ENCODE measurements at regions not wholly inside any gene's neighbourhood (a gene's known extent, or its start where the extent isn't known, plus 50 kb on each side); places are given as distances from the start of the nearest gene placed in this dataset.
"Not testable (repeated sequence)": the region's sequence is repeated elsewhere in the genome, so short reads cannot be mapped to it uniquely, and the experiment has no call there.

DNA sequence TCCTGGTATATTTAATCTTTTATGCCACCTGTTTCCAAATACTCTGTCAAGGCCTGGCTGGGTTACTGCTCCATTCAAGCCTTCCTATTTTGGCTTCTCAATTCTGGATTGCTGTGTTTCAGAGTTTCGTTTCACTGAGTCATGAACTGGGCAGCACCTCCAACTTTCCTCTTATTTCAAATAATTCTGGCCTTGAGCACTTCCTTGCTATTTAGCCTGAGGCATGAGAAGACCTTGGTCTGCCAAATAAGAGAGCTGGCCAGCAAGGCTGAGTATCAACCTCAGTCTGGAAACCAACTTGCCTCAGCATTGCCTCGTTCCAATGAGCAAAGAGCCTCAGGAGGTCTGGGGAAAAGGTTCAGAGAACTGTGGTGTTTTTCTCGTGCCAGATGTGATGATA, 66.6 kb downstream of the TNFAIP3 start:
- Histone ChIP-seq H3K4me1 (ENCODE audit: low read length) (no peaks in the 10 kb centered on the region), H3K27me3 (ENCODE audit: low read length) (no peaks in the 10 kb centered on the region), H3K9ac (ENCODE audit: low read length) (no peak overlapping the region), H3K9me2 (replicated peaks; ENCODE audit: insufficient read depth, low read length) (no peaks in the 10 kb centered on the region), H3K4me2 (ENCODE audit: low read depth, low read length, poor library complexity, severe bottlenecking) (no peak overlapping the region), H2AFZ (ENCODE audit: low read length) (no peak overlapping the region), H3K79me2 (ENCODE audit: low read length) (no peaks in the 10 kb centered on the region), H3K36me3 (ENCODE audit: insufficient read depth, low read length) (no peaks in the 10 kb centered on the region), H3K4me3 (ENCODE audit: low read length) (no peak overlapping the region), H4K20me1 (ENCODE audit: insufficient read depth, low read depth, low read length) (no peaks in the 10 kb centered on the region), H3K9me3 (ENCODE audit: low read length) (no peaks in the 10 kb centered on the region), H3K27ac (ENCODE audit: low read length) (no peak overlapping the region)
- no peak for DNase-seq

DNA sequence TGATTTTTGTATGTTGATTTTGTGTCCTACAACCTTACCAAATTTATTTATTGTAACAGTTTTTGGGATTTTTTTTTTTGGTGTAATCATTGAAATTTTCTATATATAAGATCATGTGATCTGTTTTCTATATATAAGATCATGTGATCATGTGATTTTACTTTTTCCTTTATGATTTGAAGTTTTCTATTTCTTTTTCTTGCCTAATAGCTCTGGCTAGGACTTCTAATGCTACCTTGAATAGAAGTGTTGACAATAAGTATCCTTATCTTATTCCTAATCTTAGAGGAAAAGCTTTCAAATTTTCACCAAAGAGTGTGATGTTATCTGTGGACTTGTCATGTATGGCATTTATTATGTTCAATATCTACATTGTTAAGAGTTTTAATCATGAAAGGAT, 69.7 kb downstream of the TNFAIP3 start:
- no peaks in the 10 kb centered on the region for H3K4me1 ChIP-seq (ENCODE audit: low read length)
- no peaks in the 10 kb centered on the region for H4K20me1 ChIP-seq (ENCODE audit: insufficient read depth, low read depth, low read length)
- H3K36me3 ChIP-seq (ENCODE audit: insufficient read depth, low read length), result no peaks in the 10 kb centered on the region
- H2AFZ ChIP-seq (ENCODE audit: low read length), result no peak overlapping the region
- no peaks in the 10 kb centered on the region for H3K9me2 ChIP-seq (replicated peaks; ENCODE audit: insufficient read depth, low read length)
- no peak overlapping the region for H3K9ac ChIP-seq (ENCODE audit: low read length)
- H3K4me3 ChIP-seq (ENCODE audit: low read length), result no peak overlapping the region
- no peak overlapping the region for H3K4me2 ChIP-seq (ENCODE audit: low read depth, low read length, poor library complexity, severe bottlenecking)
- H3K79me2 ChIP-seq (ENCODE audit: low read length), result no peaks in the 10 kb centered on the region
- no peaks in the 10 kb centered on the region for H3K27me3 ChIP-seq (ENCODE audit: low read length)
- no peak overlapping the region for H3K27ac ChIP-seq (ENCODE audit: low read length)
- no peak for DNase-seq
- no peaks in the 10 kb centered on the region for H3K9me3 ChIP-seq (ENCODE audit: low read length)

DNA sequence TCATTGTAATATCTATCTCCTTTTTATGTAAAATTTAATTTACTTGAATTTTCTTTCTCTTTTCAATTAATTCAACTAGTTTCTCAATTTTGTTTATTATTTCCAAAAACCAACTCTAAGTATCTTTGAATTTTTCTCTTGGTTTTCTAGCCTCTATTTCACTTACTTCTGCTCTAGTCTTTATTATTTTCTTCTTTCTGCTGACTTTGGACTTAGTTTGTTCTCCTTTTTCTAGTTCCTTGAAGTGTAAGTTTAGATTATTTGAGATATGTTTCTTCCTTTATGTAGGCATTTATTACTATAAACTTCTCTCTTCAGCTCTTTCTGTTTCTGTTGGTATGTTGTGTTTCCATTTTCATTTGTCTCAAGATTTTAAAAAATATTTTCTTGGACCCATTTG, 70.8 kb downstream of the TNFAIP3 start:
- Histone ChIP-seq H3K4me2 (ENCODE audit: low read depth, low read length, poor library complexity, severe bottlenecking) (no peak overlapping the region), H2AFZ (ENCODE audit: low read length) (no peak overlapping the region), H3K9me2 (replicated peaks; ENCODE audit: insufficient read depth, low read length) (no peaks in the 10 kb centered on the region), H3K9ac (ENCODE audit: low read length) (no peak overlapping the region), H3K79me2 (ENCODE audit: low read length) (no peaks in the 10 kb centered on the region), H3K4me3 (ENCODE audit: low read length) (no peak overlapping the region), H3K27me3 (ENCODE audit: low read length) (no peaks in the 10 kb centered on the region), H3K9me3 (ENCODE audit: low read length) (no peaks in the 10 kb centered on the region), H3K4me1 (ENCODE audit: low read length) (no peaks in the 10 kb centered on the region), H3K27ac (ENCODE audit: low read length) (no peak overlapping the region), H4K20me1 (ENCODE audit: insufficient read depth, low read depth, low read length) (no peaks in the 10 kb centered on the region), H3K36me3 (ENCODE audit: insufficient read depth, low read length) (no peaks in the 10 kb centered on the region)
- no peak for DNase-seq

DNA sequence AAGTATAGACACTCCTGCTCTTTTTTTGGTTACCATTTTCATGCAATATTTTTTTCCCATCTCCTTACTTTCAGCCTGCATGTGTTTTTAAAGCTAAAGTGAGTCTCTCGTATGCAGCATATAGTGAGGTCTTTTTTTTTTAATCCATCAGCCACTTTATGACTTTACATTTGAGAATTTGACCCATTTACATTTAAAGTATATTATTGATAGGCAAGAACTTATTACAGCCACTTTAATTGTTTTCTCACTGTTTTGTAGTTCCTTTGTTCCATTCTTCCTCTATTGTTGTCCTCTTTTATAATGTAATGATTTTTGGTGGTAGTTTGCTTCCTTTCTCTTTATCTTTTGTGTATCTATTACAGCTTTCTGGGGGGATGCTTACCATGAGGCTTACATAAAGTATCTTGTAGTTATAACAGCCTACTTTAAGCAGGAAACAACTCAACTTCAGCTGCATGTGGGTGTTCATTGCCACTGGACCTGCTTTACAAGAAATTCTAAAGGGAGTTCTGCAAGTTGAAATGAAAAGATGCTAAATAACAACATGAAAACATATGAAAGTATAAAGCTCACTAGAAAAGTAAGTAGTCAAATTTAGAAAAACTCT, 71.8 kb downstream of the TNFAIP3 start:
- no peaks in the 10 kb centered on the region for H3K36me3 ChIP-seq (ENCODE audit: insufficient read depth, low read length)
- no peaks in the 10 kb centered on the region for H3K4me1 ChIP-seq (ENCODE audit: low read length)
- no peaks in the 10 kb centered on the region for H3K9me2 ChIP-seq (replicated peaks; ENCODE audit: insufficient read depth, low read length)
- DNase-seq, result no peak
- no peaks in the 10 kb centered on the region for H3K27me3 ChIP-seq (ENCODE audit: low read length)
- H4K20me1 ChIP-seq (ENCODE audit: insufficient read depth, low read depth, low read length), result no peaks in the 10 kb centered on the region
- H3K27ac ChIP-seq (ENCODE audit: low read length), result no peak overlapping the region
- H2AFZ ChIP-seq (ENCODE audit: low read length), result no peak overlapping the region
- no peaks in the 10 kb centered on the region for H3K79me2 ChIP-seq (ENCODE audit: low read length)
- H3K9me3 ChIP-seq (ENCODE audit: low read length), result no peaks in the 10 kb centered on the region
- no peak overlapping the region for H3K4me2 ChIP-seq (ENCODE audit: low read depth, low read length, poor library complexity, severe bottlenecking)
- no peak overlapping the region for H3K9ac ChIP-seq (ENCODE audit: low read length)
- H3K4me3 ChIP-seq (ENCODE audit: low read length), result no peak overlapping the region

DNA sequence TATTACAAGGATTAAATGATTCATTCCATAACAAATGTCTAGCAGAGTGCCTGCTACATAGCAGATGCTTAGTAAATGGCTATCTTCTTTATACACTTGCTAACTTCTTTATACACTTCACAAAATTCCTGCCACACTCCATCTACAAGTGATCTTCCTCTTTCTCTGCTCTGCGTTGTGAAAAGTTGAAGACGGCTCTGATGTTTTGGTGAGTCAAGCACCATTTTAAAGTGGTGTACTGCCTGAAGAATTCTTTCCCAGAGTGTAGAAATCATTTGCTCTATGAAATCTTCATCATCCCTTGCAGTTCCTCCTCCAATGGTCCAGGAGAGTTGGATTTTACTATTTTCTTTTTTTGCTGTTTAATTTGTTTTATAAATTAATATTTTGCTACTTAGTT, 74.9 kb downstream of the TNFAIP3 start:
- no peaks in the 10 kb centered on the region for H3K27me3 ChIP-seq (ENCODE audit: low read length)
- H3K36me3 ChIP-seq (ENCODE audit: insufficient read depth, low read length), result no peaks in the 10 kb centered on the region
- no peaks in the 10 kb centered on the region for H3K9me2 ChIP-seq (replicated peaks; ENCODE audit: insufficient read depth, low read length)
- no peaks in the 10 kb centered on the region for H3K79me2 ChIP-seq (ENCODE audit: low read length)
- no peaks in the 10 kb centered on the region for H3K9me3 ChIP-seq (ENCODE audit: low read length)
- no peak overlapping the region for H3K4me3 ChIP-seq (ENCODE audit: low read length)
- no peak overlapping the region for H3K9ac ChIP-seq (ENCODE audit: low read length)
- H3K4me2 ChIP-seq (ENCODE audit: low read depth, low read length, poor library complexity, severe bottlenecking), result no peak overlapping the region
- H4K20me1 ChIP-seq (ENCODE audit: insufficient read depth, low read depth, low read length), result no peaks in the 10 kb centered on the region
- no peaks in the 10 kb centered on the region for H3K4me1 ChIP-seq (ENCODE audit: low read length)
- no peak overlapping the region for H2AFZ ChIP-seq (ENCODE audit: low read length)
- DNase-seq, result no peak
- no peak overlapping the region for H3K27ac ChIP-seq (ENCODE audit: low read length)

DNA sequence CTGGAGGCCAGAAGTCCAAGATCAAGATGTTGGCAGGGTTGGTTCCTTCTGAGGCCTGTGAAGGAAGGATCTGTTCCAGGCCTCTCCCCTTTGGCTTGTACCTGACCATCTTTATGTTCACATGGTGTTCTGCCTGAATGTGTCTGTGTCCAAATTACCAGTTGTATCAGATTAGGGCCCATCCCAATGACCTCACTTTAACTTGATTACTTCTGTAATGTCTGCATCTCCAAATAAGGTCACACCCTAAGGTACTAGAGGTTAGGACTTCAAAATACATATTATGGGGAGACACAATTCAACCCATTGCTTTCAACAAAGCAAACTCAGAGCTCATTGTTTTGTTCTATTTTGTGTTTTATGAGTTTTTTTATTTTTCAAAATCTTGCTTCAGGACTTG, 75.7 kb downstream of the TNFAIP3 start:
- H3K27ac ChIP-seq (ENCODE audit: low read length), result no peak overlapping the region

DNA sequence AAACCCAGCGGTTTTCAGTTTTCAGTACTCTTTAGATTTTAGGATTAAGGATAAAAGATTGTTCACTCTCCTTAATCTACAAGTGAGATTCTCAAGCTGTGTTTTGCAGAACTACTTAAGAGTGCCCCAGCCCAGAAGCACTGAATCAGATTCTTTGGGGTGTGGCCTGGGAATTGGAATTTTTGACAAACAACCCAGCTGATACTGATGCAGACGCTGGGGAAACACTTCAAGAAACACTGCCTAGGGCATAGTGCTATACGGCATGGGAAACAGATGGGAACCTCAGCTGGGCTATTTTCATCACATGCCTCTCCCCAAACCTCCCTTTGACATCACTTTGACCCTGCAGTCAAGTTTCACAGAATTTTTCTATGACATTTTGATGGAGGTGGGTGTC, 77.3 kb downstream of the TNFAIP3 start:
- not testable (repeated sequence) for H3K9me2 ChIP-seq (replicated peaks; ENCODE audit: insufficient read depth, low read length); H3K9me3 ChIP-seq (ENCODE audit: low read length); H3K79me2 ChIP-seq (ENCODE audit: low read length); H4K20me1 ChIP-seq (ENCODE audit: insufficient read depth, low read depth, low read length); H3K4me2 ChIP-seq (ENCODE audit: low read depth, low read length, poor library complexity, severe bottlenecking); H3K9ac ChIP-seq (ENCODE audit: low read length); H3K36me3 ChIP-seq (ENCODE audit: insufficient read depth, low read length); DNase-seq; H3K4me3 ChIP-seq (ENCODE audit: low read length); H3K4me1 ChIP-seq (ENCODE audit: low read length); H3K27ac ChIP-seq (ENCODE audit: low read length); H2AFZ ChIP-seq (ENCODE audit: low read length); H3K27me3 ChIP-seq (ENCODE audit: low read length)

More for the DNA sequence above, 75.7 kb downstream of the TNFAIP3 start:
- H3K4me2 ChIP-seq (ENCODE audit: low read depth, low read length, poor library complexity, severe bottlenecking), result no peak overlapping the region
- H3K79me2 ChIP-seq (ENCODE audit: low read length), result no peaks in the 10 kb centered on the region
- H3K36me3 ChIP-seq (ENCODE audit: insufficient read depth, low read length), result no peaks in the 10 kb centered on the region
- no peak for DNase-seq
- no peak overlapping the region for H3K9ac ChIP-seq (ENCODE audit: low read length)
- H3K4me3 ChIP-seq (ENCODE audit: low read length), result no peak overlapping the region
- no peaks in the 10 kb centered on the region for H3K9me3 ChIP-seq (ENCODE audit: low read length)
- H2AFZ ChIP-seq (ENCODE audit: low read length), result no peak overlapping the region
- no peaks in the 10 kb centered on the region for H3K9me2 ChIP-seq (replicated peaks; ENCODE audit: insufficient read depth, low read length)
- H3K4me1 ChIP-seq (ENCODE audit: low read length), result no peaks in the 10 kb centered on the region
- no peaks in the 10 kb centered on the region for H3K27me3 ChIP-seq (ENCODE audit: low read length)
- H4K20me1 ChIP-seq (ENCODE audit: insufficient read depth, low read depth, low read length), result no peaks in the 10 kb centered on the region

DNA sequence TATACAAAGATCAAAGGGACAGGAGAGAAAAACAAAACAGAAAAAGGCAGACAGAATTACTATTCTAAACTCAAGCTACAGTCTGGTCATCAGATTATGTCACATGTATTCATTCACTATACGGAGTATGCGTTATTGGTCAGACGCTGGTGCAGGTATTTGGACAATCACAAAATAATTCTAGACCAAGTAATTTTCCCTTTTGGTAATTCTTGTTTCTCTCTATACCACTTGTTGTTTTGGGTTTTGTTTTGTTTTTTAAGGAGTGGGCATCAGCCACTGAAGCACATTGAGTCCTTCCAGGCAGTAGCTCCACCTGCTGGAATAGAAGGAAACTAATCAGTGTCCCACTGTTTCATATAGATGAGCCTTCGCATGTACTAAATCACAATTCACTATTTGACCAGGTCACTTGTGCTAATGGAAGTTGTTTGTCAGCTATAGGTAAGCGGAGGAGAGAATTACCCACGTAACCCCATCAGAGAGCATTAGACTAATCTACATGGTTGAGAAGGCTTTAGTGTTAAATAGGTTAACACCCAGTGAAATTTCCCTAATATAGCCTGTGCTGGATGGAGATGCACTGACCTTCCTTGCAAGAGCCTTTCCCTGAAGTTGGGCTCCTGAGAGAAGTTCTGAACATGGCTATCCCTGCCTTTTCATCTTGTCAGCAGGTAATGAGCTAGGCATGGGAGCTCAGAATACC, 77.9 kb downstream of the TNFAIP3 start:
- Histone ChIP-seq H3K9me3 (ENCODE audit: low read length) (no peaks in the 10 kb centered on the region), H3K36me3 (ENCODE audit: insufficient read depth, low read length) (no peaks in the 10 kb centered on the region), H2AFZ (ENCODE audit: low read length) (no peak overlapping the region), H3K4me3 (ENCODE audit: low read length) (no peak overlapping the region), H3K4me2 (ENCODE audit: low read depth, low read length, poor library complexity, severe bottlenecking) (no peak overlapping the region), H3K27me3 (ENCODE audit: low read length) (no peaks in the 10 kb centered on the region), H3K79me2 (ENCODE audit: low read length) (no peaks in the 10 kb centered on the region), H4K20me1 (ENCODE audit: insufficient read depth, low read depth, low read length) (no peaks in the 10 kb centered on the region), H3K4me1 (ENCODE audit: low read length) (peaks cover 12% of the 10 kb centered on the region), H3K9ac (ENCODE audit: low read length) (no peak overlapping the region), H3K9me2 (replicated peaks; ENCODE audit: insufficient read depth, low read length) (no peaks in the 10 kb centered on the region), H3K27ac (ENCODE audit: low read length) (no peak overlapping the region)
- peak; percentile 53 for DNase-seq

Measured in Karpas-422 (cell line).